ENCODE measurements at regions not wholly inside any gene's neighbourhood (a gene's known extent, or its start where the extent isn't known, plus 50 kb on each side); places are given as distances from the start of the nearest gene placed in this dataset.

GRCh38 chr1:166282391-166283137 lies 115.8 kb upstream of the FAM78B start:
- H3K9me3 ChIP-seq (replicated peaks; ENCODE audit: control insufficient read depth, insufficient read depth, low read length) = no peaks in the 10 kb centered on the region
- H3K4me2 ChIP-seq (ENCODE audit: insufficient read depth, low read length) = no peak overlapping the region
- TF ChIP-seq MYC (IDR thresholded peaks at IDR 0.05; ENCODE audit: low read depth, low read length) = no peak
- TF ChIP-seq POLR2AphosphoS5 (IDR thresholded peaks at IDR 0.05; ENCODE audit: insufficient read depth, low read depth, low read length) = no peak
- TF ChIP-seq, protein P1, sequence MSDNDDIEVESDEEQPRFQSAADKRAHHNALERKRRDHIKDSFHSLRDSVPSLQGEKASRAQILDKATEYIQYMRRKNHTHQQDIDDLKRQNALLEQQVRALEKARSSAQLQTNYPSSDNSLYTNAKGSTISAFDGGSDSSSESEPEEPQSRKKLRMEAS (IDR thresholded peaks at IDR 0.05; ENCODE audit: insufficient read depth, insufficient read length) = no peak
- no peak for TF ChIP-seq JUN (IDR thresholded peaks at IDR 0.05; ENCODE audit: borderline replicate concordance, insufficient read depth, insufficient read length, low read depth)
- TF ChIP-seq, protein P2, sequence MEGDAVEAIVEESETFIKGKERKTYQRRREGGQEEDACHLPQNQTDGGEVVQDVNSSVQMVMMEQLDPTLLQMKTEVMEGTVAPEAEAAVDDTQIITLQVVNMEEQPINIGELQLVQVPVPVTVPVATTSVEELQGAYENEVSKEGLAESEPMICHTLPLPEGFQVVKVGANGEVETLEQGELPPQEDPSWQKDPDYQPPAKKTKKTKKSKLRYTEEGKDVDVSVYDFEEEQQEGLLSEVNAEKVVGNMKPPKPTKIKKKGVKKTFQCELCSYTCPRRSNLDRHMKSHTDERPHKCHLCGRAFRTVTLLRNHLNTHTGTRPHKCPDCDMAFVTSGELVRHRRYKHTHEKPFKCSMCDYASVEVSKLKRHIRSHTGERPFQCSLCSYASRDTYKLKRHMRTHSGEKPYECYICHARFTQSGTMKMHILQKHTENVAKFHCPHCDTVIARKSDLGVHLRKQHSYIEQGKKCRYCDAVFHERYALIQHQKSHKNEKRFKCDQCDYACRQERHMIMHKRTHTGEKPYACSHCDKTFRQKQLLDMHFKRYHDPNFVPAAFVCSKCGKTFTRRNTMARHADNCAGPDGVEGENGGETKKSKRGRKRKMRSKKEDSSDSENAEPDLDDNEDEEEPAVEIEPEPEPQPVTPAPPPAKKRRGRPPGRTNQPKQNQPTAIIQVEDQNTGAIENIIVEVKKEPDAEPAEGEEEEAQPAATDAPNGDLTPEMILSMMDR (IDR thresholded peaks at IDR 0.05; ENCODE audit: extremely low read depth in 1 of 2, insufficient read depth in 1 of 2, low read depth in 1 of 2, low read length in 2 of 2) = no peak
- no peak for TF ChIP-seq FOS (IDR thresholded peaks at IDR 0.05; ENCODE audit: borderline replicate concordance, insufficient read depth, low read length)
- no peak for TF ChIP-seq GATA2 (IDR thresholded peaks at IDR 0.05; ENCODE audit: insufficient read depth, insufficient read length, low read depth, low read length)
- no peak for TF ChIP-seq POLR2A (IDR thresholded peaks at IDR 0.05; ENCODE audit: low read depth, low read length)
- TF ChIP-seq EZH2 (IDR thresholded peaks at IDR 0.05; ENCODE audit: borderline replicate concordance, low read depth, low read length, severe bottlenecking) = no peak
- BruUV-seq (replicated peaks) = no TSS peak
- no peak for FAIRE-seq
- H3K9ac ChIP-seq (replicated peaks; ENCODE audit: extremely low read depth, insufficient read depth, low read length) = no peak overlapping the region
- H3K79me2 ChIP-seq (ENCODE audit: control insufficient read depth, insufficient read depth, low read length) = no peaks in the 10 kb centered on the region
- DNase-seq (ENCODE audit: low read depth, low spot score) = no peak
- H2AFZ ChIP-seq (ENCODE audit: low read depth, low read length) = no peak overlapping the region
- CTCF ChIA-PET = no interaction called here
- H4K20me1 ChIP-seq (replicated peaks; ENCODE audit: control insufficient read depth, extremely low read depth, insufficient read depth, low read length) = no peaks in the 10 kb centered on the region
- no peaks in the 10 kb centered on the region for H3K27me3 ChIP-seq (ENCODE audit: control insufficient read depth in 2 of 2, insufficient read depth in 2 of 2, low read length in 2 of 2)
- intact Hi-C loops (cut with micrococcal nuclease) (no loop called here), dilution Hi-C loops (cut with MboI; ENCODE audit: extremely low pct_ligation_motif_present, low sequenced_read_pairs) (no loop called here)
- POLR2A ChIA-PET = no interaction called here
- H3K9me1 ChIP-seq (replicated peaks; ENCODE audit: control insufficient read depth, extremely low read depth, insufficient read depth, low read length) = no peaks in the 10 kb centered on the region
- no peaks in the 10 kb centered on the region for H3K36me3 ChIP-seq (ENCODE audit: control insufficient read depth in 2 of 2, extremely low read depth in 1 of 2, insufficient read depth in 2 of 2, low read length in 2 of 2)
- H3K27ac ChIP-seq (ENCODE audit: insufficient read depth, low read depth, low read length) = no peak overlapping the region
- no peaks in the 10 kb centered on the region for H3K4me1 ChIP-seq (ENCODE audit: control insufficient read depth, extremely low read depth, insufficient read depth, low read length)
- no peak overlapping the region for H3K4me3 ChIP-seq (replicated peaks in 1 of 3; ENCODE audit: insufficient read depth in 1 of 3, low read depth in 1 of 3, low read length in 3 of 3)

Measured in endothelial cell of umbilical vein (primary cell).